ENCODE measurements at regions not wholly inside any gene's neighbourhood (a gene's known extent, or its start where the extent isn't known, plus 50 kb on each side); places are given as distances from the start of the nearest gene placed in this dataset.

DNA sequence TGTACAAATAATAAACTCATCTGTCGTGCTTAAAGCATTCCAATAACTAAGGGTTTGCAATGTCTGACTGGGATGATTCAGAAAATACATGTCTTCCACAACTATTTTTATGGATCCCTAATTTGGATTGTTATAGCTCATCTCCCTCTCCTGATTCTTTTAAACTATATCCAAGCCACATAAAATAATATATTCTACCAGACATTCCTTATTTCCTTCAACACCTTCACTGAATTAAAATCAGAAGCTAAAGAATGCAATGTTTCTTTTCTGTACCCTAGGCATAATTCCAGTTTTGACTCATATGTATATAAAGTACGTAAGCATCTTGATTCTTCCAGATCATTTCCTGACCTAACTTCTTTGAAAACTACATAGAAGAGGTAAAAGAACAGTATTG lies 420.4 kb downstream of the EFNB2 start:
- ChIA-PET CTCF (interaction anchor here (0.5 kb wide), 1 partner anchor 60 kb away, joined by 3 read pairs; no protein-coding TSS in a partner anchor), POLR2A (no interaction called here)
- Histone ChIP-seq H3K4me3 (ENCODE audit: low read depth, low read length) (no peak overlapping the region), H3K27ac (ENCODE audit: extremely low read depth, low read depth, low read length) (no peak overlapping the region), H3K9me3 (ENCODE audit: control insufficient read depth, insufficient read depth, low read depth, low read length) (no peaks in the 10 kb centered on the region), H3K36me3 (ENCODE audit: control insufficient read depth in 2 of 2, insufficient read depth in 1 of 2, low read length in 2 of 2) (no peaks in the 10 kb centered on the region), H3K4me1 (ENCODE audit: control insufficient read depth, insufficient read depth, low read length) (no peaks in the 10 kb centered on the region)
- TF ChIP-seq, protein P1, sequence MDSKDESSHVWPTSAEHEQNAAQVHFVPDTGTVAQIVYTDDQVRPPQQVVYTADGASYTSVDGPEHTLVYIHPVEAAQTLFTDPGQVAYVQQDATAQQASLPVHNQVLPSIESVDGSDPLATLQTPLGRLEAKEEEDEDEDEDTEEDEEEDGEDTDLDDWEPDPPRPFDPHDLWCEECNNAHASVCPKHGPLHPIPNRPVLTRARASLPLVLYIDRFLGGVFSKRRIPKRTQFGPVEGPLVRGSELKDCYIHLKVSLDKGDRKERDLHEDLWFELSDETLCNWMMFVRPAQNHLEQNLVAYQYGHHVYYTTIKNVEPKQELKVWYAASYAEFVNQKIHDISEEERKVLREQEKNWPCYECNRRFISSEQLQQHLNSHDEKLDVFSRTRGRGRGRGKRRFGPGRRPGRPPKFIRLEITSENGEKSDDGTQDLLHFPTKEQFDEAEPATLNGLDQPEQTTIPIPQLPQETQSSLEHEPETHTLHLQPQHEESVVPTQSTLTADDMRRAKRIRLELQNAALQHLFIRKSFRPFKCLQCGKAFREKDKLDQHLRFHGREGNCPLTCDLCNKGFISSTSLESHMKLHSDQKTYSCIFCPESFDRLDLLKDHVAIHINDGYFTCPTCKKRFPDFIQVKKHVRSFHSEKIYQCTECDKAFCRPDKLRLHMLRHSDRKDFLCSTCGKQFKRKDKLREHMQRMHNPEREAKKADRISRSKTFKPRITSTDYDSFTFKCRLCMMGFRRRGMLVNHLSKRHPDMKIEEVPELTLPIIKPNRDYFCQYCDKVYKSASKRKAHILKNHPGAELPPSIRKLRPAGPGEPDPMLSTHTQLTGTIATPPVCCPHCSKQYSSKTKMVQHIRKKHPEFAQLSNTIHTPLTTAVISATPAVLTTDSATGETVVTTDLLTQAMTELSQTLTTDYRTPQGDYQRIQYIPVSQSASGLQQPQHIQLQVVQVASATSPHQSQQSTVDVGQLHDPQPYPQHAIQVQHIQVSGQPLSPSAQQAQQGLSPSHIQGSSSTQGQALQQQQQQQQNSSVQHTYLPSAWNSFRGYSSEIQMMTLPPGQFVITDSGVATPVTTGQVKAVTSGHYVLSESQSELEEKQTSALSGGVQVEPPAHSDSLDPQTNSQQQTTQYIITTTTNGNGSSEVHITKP (tag by site-specific recombination; IDR thresholded peaks at IDR 0.05), result no peak
- TF ChIP-seq KLF8 (tag by site-specific recombination; IDR thresholded peaks at IDR 0.05) (no peak), RBAK (tag by site-specific recombination; IDR thresholded peaks at IDR 0.05) (no peak), ZNF335 (tag by site-specific recombination; conservative IDR thresholded peaks at IDR 0.05) (no peak), GFI1B (tag by site-specific recombination; IDR thresholded peaks at IDR 0.05) (no peak), GLI4 (tag by site-specific recombination; IDR thresholded peaks at IDR 0.05) (no peak), BCL11A (tag by site-specific recombination; IDR thresholded peaks at IDR 0.05; ENCODE audit: low read depth) (no peak), ZNF701 (tag by site-specific recombination; IDR thresholded peaks at IDR 0.05) (no peak), ZNF404 (tag by site-specific recombination; IDR thresholded peaks at IDR 0.05) (no peak), ZNF610 (tag by site-specific recombination; IDR thresholded peaks at IDR 0.05; ENCODE audit: borderline replicate concordance) (no peak)
- TF ChIP-seq, protein P2, sequence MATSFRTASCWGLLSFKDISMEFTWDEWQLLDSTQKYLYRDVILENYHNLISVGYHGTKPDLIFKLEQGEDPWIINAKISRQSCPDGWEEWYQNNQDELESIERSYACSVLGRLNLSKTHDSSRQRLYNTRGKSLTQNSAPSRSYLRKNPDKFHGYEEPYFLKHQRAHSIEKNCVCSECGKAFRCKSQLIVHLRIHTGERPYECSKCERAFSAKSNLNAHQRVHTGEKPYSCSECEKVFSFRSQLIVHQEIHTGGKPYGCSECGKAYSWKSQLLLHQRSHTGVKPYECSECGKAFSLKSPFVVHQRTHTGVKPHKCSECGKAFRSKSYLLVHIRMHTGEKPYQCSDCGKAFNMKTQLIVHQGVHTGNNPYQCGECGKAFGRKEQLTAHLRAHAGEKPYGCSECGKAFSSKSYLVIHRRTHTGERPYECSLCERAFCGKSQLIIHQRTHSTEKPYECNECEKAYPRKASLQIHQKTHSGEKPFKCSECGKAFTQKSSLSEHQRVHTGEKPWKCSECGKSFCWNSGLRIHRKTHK (tag by site-specific recombination; IDR thresholded peaks at IDR 0.05), result no peak
- TF ChIP-seq, protein P3, sequence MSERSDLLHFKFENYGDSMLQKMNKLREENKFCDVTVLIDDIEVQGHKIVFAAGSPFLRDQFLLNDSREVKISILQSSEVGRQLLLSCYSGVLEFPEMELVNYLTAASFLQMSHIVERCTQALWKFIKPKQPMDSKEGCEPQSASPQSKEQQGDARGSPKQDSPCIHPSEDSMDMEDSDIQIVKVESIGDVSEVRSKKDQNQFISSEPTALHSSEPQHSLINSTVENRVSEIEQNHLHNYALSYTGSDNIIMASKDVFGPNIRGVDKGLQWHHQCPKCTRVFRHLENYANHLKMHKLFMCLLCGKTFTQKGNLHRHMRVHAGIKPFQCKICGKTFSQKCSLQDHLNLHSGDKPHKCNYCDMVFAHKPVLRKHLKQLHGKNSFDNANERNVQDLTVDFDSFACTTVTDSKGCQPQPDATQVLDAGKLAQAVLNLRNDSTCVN (tag by site-specific recombination; optimal IDR thresholded peaks at IDR 0.05), result no peak
- TF ChIP-seq, protein P4, sequence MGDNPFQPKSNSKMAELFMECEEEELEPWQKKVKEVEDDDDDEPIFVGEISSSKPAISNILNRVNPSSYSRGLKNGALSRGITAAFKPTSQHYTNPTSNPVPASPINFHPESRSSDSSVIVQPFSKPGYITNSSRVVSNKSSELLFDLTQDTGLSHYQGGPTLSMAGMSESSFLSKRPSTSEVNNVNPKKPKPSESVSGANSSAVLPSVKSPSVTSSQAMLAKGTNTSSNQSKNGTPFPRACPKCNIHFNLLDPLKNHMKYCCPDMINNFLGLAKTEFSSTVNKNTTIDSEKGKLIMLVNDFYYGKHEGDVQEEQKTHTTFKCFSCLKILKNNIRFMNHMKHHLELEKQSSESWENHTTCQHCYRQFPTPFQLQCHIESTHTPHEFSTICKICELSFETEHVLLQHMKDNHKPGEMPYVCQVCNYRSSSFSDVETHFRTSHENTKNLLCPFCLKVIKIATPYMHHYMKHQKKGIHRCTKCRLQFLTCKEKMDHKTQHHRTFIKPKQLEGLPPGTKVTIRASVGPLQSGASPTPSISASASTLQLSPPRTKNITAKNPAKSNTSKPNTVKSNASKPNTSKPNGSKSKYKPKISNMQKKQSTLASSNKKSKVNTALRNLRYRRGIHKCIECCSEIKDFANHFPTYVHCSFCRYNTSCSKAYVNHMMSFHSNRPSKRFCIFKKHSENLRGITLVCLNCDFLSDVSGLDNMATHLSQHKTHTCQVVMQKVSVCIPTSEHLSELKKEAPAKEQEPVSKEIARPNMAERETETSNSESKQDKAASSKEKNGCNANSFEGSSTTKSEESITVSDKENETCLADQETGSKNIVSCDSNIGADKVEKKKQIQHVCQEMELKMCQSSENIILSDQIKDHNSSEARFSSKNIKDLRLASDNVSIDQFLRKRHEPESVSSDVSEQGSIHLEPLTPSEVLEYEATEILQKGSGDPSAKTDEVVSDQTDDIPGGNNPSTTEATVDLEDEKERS (tag by site-specific recombination; IDR thresholded peaks at IDR 0.05), result no peak
- TF ChIP-seq, protein P5, sequence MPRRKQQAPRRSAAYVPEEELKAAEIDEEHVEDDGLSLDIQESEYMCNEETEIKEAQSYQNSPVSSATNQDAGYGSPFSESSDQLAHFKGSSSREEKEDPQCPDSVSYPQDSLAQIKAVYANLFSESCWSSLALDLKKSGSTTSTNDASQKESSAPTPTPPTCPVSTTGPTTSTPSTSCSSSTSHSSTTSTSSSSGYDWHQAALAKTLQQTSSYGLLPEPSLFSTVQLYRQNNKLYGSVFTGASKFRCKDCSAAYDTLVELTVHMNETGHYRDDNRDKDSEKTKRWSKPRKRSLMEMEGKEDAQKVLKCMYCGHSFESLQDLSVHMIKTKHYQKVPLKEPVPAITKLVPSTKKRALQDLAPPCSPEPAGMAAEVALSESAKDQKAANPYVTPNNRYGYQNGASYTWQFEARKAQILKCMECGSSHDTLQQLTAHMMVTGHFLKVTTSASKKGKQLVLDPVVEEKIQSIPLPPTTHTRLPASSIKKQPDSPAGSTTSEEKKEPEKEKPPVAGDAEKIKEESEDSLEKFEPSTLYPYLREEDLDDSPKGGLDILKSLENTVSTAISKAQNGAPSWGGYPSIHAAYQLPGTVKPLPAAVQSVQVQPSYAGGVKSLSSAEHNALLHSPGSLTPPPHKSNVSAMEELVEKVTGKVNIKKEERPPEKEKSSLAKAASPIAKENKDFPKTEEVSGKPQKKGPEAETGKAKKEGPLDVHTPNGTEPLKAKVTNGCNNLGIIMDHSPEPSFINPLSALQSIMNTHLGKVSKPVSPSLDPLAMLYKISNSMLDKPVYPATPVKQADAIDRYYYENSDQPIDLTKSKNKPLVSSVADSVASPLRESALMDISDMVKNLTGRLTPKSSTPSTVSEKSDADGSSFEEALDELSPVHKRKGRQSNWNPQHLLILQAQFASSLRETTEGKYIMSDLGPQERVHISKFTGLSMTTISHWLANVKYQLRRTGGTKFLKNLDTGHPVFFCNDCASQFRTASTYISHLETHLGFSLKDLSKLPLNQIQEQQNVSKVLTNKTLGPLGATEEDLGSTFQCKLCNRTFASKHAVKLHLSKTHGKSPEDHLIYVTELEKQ (tag by site-specific recombination; IDR thresholded peaks at IDR 0.05; ENCODE audit: borderline replicate concordance), result no peak
